ENCODE measurements at regions not wholly inside any gene's neighbourhood (a gene's known extent, or its start where the extent isn't known, plus 50 kb on each side); places are given as distances from the start of the nearest gene placed in this dataset.

GRCh38 chr20:52459150-52459549 lies 267.6 kb upstream of the ZFP64 start:
- TF ChIP-seq, protein P1, sequence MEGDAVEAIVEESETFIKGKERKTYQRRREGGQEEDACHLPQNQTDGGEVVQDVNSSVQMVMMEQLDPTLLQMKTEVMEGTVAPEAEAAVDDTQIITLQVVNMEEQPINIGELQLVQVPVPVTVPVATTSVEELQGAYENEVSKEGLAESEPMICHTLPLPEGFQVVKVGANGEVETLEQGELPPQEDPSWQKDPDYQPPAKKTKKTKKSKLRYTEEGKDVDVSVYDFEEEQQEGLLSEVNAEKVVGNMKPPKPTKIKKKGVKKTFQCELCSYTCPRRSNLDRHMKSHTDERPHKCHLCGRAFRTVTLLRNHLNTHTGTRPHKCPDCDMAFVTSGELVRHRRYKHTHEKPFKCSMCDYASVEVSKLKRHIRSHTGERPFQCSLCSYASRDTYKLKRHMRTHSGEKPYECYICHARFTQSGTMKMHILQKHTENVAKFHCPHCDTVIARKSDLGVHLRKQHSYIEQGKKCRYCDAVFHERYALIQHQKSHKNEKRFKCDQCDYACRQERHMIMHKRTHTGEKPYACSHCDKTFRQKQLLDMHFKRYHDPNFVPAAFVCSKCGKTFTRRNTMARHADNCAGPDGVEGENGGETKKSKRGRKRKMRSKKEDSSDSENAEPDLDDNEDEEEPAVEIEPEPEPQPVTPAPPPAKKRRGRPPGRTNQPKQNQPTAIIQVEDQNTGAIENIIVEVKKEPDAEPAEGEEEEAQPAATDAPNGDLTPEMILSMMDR (IDR thresholded peaks at IDR 0.05): no peak
- TF ChIP-seq POLR2A (IDR thresholded peaks at IDR 0.05) (no peak), POLR2AphosphoS5 (IDR thresholded peaks at IDR 0.05) (no peak)
